ENCODE measurements at regions not wholly inside any gene's neighbourhood (a gene's known extent, or its start where the extent isn't known, plus 50 kb on each side); places are given as distances from the start of the nearest gene placed in this dataset.

DNA sequence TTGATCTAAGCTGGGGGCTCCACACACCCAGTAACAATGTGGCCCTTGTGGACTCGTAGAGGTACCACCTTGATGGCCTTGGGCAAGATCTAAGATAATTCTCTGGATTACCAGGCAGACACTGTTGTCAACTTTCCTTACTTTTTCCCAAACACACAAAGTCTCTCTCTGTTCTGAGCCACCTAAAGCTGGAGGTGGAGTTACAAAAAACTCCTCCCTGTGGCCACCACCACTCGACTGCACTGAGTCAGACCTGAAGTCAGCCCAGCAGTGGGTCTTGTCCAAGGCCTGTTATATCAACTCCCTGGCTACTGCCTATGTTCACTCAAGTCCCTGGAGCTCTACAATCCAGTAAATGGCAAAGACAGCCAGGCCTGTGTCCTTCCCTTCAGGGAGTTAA lies 70.1 kb upstream of the TECRL start:
- H3K27ac ChIP-seq (ENCODE audit: low read depth in 1 of 2, low read length in 2 of 2): no peak overlapping the region
- 100% methylated on average over 1 of the region's 2 CpGs for WGBS (ENCODE audit: insufficient coverage)
- H3K4me1 Mint-ChIP-seq: no peaks in the 10 kb centered on the region
- H3K4me1 ChIP-seq (ENCODE audit: control insufficient read depth in 1 of 2, insufficient read depth in 2 of 2, low read length in 2 of 2): no peaks in the 10 kb centered on the region
- intact Hi-C loops (cut with micrococcal nuclease): no loop called here
- no peaks in the 10 kb centered on the region for H3K79me2 ChIP-seq (ENCODE audit: insufficient read depth, low read length)
- H3K4me2 ChIP-seq (replicated peaks; ENCODE audit: extremely low read depth, low read length, poor library complexity, severe bottlenecking): no peak overlapping the region
- peaks cover 0 to 14% of the 10 kb centered on the region in 2 donors for H3K9me3 ChIP-seq (replicated peaks in 1 of 2; ENCODE audit: control insufficient read depth in 1 of 2, insufficient read depth in 1 of 2, low read length in 2 of 2)
- no peak overlapping the region for H3K4me3 ChIP-seq (replicated peaks in 1 of 3; ENCODE audit: low read depth in 2 of 3, low read length in 3 of 3)
- H3K27me3 Mint-ChIP-seq (ENCODE audit: low read depth in 3 of 3): peaks cover 0 to 11% (median 0%) of the 10 kb centered on the region in 3 donors
- H3K36me3 ChIP-seq (replicated peaks in 1 of 2; ENCODE audit: control insufficient read depth in 1 of 2, insufficient read depth in 2 of 2, low read length in 2 of 2): no peaks in the 10 kb centered on the region
- no peak overlapping the region for H3K4me3 Mint-ChIP-seq
- H3K27me3 ChIP-seq (ENCODE audit: control insufficient read depth in 2 of 2, insufficient read depth in 2 of 2, low read length in 2 of 2): no peaks in the 10 kb centered on the region
- no peaks in the 10 kb centered on the region for H3K36me3 Mint-ChIP-seq
- H3K9ac ChIP-seq (ENCODE audit: insufficient read depth, low read length, poor library complexity, severe bottlenecking): no peak overlapping the region
- DNase-seq: no peak
- no peaks in the 10 kb centered on the region for H4K20me1 ChIP-seq (ENCODE audit: insufficient read depth, low read length)
- peaks cover 0 to 9% (median 3%) of the 10 kb centered on the region in 7 donors for H3K9me3 Mint-ChIP-seq
- TF ChIP-seq, protein P1, sequence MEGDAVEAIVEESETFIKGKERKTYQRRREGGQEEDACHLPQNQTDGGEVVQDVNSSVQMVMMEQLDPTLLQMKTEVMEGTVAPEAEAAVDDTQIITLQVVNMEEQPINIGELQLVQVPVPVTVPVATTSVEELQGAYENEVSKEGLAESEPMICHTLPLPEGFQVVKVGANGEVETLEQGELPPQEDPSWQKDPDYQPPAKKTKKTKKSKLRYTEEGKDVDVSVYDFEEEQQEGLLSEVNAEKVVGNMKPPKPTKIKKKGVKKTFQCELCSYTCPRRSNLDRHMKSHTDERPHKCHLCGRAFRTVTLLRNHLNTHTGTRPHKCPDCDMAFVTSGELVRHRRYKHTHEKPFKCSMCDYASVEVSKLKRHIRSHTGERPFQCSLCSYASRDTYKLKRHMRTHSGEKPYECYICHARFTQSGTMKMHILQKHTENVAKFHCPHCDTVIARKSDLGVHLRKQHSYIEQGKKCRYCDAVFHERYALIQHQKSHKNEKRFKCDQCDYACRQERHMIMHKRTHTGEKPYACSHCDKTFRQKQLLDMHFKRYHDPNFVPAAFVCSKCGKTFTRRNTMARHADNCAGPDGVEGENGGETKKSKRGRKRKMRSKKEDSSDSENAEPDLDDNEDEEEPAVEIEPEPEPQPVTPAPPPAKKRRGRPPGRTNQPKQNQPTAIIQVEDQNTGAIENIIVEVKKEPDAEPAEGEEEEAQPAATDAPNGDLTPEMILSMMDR (IDR thresholded peaks at IDR 0.05): no peak
- no peak overlapping the region for H3K27ac Mint-ChIP-seq
- H2AFZ ChIP-seq (ENCODE audit: insufficient read depth, low read depth, low read length, poor library complexity, severe bottlenecking): no peak overlapping the region

DNA sequence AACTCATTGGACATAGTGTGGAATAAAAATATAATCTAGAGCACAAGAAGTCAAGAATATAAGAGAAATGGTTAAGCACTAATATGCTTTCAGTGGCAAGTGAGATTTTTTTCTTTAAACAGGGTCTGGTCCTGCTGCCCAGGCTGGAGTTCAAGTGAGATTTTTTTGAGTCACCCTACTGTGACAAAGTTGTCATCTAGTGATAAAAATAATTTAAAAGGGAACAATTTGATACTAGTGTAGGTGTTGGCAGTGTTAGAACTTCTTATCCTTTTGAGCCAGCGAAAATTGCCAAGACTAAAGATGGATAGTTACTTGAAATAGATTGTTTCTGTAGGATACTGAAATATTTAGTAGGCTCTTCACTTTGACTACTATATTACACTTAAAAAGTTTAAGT lies 67.9 kb upstream of the TECRL start:
- intact Hi-C loops (cut with micrococcal nuclease): no loop called here
- Mint-ChIP-seq H3K36me3 (no peaks in the 10 kb centered on the region), H3K4me1 (no peaks in the 10 kb centered on the region), H3K27ac (no peak overlapping the region), H3K9me3 (peaks cover 0 to 9% (median 3%) of the 10 kb centered on the region in 7 donors), H3K27me3 (ENCODE audit: low read depth in 3 of 3) (peaks cover 0 to 9% (median 0%) of the 10 kb centered on the region in 3 donors), H3K4me3 (no peak overlapping the region)
- no peak overlapping the region for H3K4me2 ChIP-seq (replicated peaks; ENCODE audit: extremely low read depth, low read length, poor library complexity, severe bottlenecking)
- no peak overlapping the region for H3K27ac ChIP-seq (ENCODE audit: low read depth in 1 of 2, low read length in 2 of 2)
- no peaks in the 10 kb centered on the region for H4K20me1 ChIP-seq (ENCODE audit: insufficient read depth, low read length)
- peaks cover 0 to 14% of the 10 kb centered on the region in 2 donors for H3K9me3 ChIP-seq (replicated peaks in 1 of 2; ENCODE audit: control insufficient read depth in 1 of 2, insufficient read depth in 1 of 2, low read length in 2 of 2)
- TF ChIP-seq, protein P1 (IDR thresholded peaks at IDR 0.05): no peak
- no peaks in the 10 kb centered on the region for H3K79me2 ChIP-seq (ENCODE audit: insufficient read depth, low read length)
- no peaks in the 10 kb centered on the region for H3K4me1 ChIP-seq (ENCODE audit: control insufficient read depth in 1 of 2, insufficient read depth in 2 of 2, low read length in 2 of 2)
- H3K27me3 ChIP-seq (ENCODE audit: control insufficient read depth in 2 of 2, insufficient read depth in 2 of 2, low read length in 2 of 2): no peaks in the 10 kb centered on the region
- H3K9ac ChIP-seq (ENCODE audit: insufficient read depth, low read length, poor library complexity, severe bottlenecking): no peak overlapping the region
- no peak overlapping the region for H3K4me3 ChIP-seq (replicated peaks in 1 of 3; ENCODE audit: low read depth in 2 of 3, low read length in 3 of 3)
- no CpG with 5 or more reads among the region's 1 CpG for WGBS (ENCODE audit: insufficient coverage)
- no peak overlapping the region for H2AFZ ChIP-seq (ENCODE audit: insufficient read depth, low read depth, low read length, poor library complexity, severe bottlenecking)
- DNase-seq: no peak
- no peaks in the 10 kb centered on the region for H3K36me3 ChIP-seq (replicated peaks in 1 of 2; ENCODE audit: control insufficient read depth in 1 of 2, insufficient read depth in 2 of 2, low read length in 2 of 2)

Data from CD14-positive monocyte (primary cell).